22Rv1 (cell line): ENCODE measurements at regions not wholly inside any gene's neighbourhood (a gene's known extent, or its start where the extent isn't known, plus 50 kb on each side); places are given as distances from the start of the nearest gene placed in this dataset.

Source experiments
- ZFX ChIP-seq: fragments of 450-650 bp; IDR thresholded peaks from 2 replicates; pipeline ENCODE4 v1.6.1; 2017; ENCODE audit warnings: antibody characterized with exemption, borderline replicate concordance
- TF ChIP-seq, protein P1 (sequence below): fragments of 450-650 bp; IDR thresholded peaks from 2 replicates; pipeline ENCODE4 v1.5.1; 2017; ENCODE audit warnings: mild to moderate bottlenecking

DNA sequence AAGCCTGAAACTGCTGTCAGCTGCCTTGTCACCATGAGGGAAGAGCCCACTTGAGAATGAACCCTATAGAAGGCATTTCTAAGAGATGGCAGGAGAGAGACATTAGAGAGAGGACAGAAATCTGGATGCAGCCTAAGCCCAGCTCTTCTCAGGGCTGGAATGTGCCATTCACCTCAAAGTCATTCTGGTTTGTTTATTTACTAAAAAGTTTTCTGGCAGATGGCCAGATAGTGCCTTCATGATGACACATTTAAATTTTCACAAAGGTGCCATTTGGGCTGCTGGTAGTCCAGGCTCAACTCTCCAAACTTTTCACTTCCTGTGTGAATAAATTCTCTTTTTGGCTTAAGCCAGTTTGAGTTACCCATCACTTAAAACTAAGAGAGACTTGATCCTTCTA is 144.6 kb upstream of the ZNF366 start:
- TF ChIP-seq, protein P1, sequence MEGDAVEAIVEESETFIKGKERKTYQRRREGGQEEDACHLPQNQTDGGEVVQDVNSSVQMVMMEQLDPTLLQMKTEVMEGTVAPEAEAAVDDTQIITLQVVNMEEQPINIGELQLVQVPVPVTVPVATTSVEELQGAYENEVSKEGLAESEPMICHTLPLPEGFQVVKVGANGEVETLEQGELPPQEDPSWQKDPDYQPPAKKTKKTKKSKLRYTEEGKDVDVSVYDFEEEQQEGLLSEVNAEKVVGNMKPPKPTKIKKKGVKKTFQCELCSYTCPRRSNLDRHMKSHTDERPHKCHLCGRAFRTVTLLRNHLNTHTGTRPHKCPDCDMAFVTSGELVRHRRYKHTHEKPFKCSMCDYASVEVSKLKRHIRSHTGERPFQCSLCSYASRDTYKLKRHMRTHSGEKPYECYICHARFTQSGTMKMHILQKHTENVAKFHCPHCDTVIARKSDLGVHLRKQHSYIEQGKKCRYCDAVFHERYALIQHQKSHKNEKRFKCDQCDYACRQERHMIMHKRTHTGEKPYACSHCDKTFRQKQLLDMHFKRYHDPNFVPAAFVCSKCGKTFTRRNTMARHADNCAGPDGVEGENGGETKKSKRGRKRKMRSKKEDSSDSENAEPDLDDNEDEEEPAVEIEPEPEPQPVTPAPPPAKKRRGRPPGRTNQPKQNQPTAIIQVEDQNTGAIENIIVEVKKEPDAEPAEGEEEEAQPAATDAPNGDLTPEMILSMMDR = no peak
- no peak for TF ChIP-seq ZFX
